ENCODE measurements at regions not wholly inside any gene's neighbourhood (a gene's known extent, or its start where the extent isn't known, plus 50 kb on each side); places are given as distances from the start of the nearest gene placed in this dataset.
"Not testable (repeated sequence)": the region's sequence is repeated elsewhere in the genome, so short reads cannot be mapped to it uniquely, and the experiment has no call there.

DNA sequence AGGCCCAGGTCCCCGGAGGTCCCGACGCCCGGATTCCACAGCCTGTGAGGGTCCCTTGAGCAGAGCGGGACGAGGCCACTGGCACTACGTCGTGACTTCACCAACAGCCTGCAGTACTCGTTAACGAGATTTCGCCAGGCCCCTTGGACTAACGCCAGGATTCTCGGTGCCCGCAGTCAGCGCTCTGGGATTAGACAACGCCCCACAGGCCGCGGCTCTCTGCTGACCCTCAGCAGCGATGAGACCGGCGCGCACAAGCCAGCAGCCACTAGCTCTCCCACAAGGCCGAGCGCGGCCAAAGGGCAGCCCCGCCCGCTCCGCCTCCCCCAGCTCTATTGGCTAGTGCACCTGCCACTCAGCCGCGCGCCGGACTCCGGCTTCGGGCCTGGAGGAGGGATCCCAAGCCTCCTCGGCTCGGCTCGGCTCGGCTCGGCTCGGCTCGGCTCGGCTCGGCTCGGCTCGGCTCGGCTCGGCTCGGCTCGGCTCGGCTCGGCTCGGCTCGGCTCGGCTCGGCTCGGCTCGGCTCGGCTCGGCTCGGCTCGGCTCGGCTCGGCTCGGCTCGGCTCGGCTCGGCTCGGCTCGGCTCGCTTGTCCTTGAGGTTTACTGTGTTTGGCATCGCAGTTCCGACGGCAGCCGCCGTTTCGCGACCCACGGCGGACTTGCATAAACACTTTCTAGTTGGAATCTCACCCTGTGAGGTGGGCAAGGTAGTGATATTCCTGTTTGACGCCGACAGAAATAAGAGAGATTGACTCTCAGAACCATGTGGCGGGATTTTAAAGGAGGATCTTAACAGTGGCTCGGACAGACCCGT lies 231.7 kb upstream of the SERP2 start:
- H3K27ac ChIP-seq (ENCODE audit: low read depth in 2 of 2, low read length in 2 of 2), result peak overlapping the region; percentile 97
- peaks cover 21 to 27% of the 10 kb centered on the region in 2 donors for H3K4me1 ChIP-seq (ENCODE audit: control insufficient read depth in 2 of 2, insufficient read depth in 2 of 2, low read length in 2 of 2)
- no peaks in the 10 kb centered on the region for H3K27me3 ChIP-seq (ENCODE audit: control insufficient read depth in 2 of 2, insufficient read depth in 2 of 2, low read length in 2 of 2)
- H3K4me3 ChIP-seq (ENCODE audit: low read length in 2 of 2), result peak overlapping the region; percentile 77 to 86
- H3K9ac ChIP-seq (ENCODE audit: low read depth in 1 of 2, low read length in 2 of 2), result peak overlapping the region; percentile 89 to 98
- H3K9me3 ChIP-seq (ENCODE audit: control insufficient read depth in 2 of 2, low read length in 2 of 2), result no peaks in the 10 kb centered on the region
- H3K36me3 ChIP-seq (ENCODE audit: control insufficient read depth in 2 of 2, insufficient read depth in 2 of 2, low read length in 2 of 2), result peaks cover 0 to 3% of the 10 kb centered on the region in 2 donors

DNA sequence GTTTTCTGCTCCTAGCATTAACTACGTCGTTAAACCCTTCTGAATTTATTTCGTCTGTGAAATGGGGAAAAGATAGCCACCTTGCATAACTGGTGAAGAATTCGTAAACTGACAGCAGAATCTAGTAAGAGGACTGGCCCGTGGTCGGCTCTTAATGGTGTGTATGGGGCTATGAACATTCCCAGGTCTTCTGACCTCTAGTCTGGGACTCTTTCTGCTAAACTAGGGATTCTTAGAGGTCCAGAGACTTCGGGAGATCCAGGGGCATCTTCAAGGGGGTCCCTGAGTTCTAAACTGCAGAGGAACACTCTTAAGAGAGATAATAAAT lies 231.1 kb upstream of the SERP2 start:
- H3K4me3 ChIP-seq (ENCODE audit: low read length in 2 of 2), result peak overlapping the region; percentile 69 to 86
- H3K27ac ChIP-seq (ENCODE audit: low read depth in 2 of 2, low read length in 2 of 2), result peak overlapping the region; percentile 82 to 89
- H3K27me3 ChIP-seq (ENCODE audit: control insufficient read depth in 2 of 2, insufficient read depth in 2 of 2, low read length in 2 of 2), result no peaks in the 10 kb centered on the region
- H3K4me1 ChIP-seq (ENCODE audit: control insufficient read depth in 2 of 2, insufficient read depth in 2 of 2, low read length in 2 of 2), result peaks cover 21 to 27% of the 10 kb centered on the region in 2 donors
- peak overlapping the region; percentile 89 to 98 for H3K9ac ChIP-seq (ENCODE audit: low read depth in 1 of 2, low read length in 2 of 2)
- H3K36me3 ChIP-seq (ENCODE audit: control insufficient read depth in 2 of 2, insufficient read depth in 2 of 2, low read length in 2 of 2), result peaks cover 0 to 3% of the 10 kb centered on the region in 2 donors
- no peaks in the 10 kb centered on the region for H3K9me3 ChIP-seq (ENCODE audit: control insufficient read depth in 2 of 2, low read length in 2 of 2)

DNA sequence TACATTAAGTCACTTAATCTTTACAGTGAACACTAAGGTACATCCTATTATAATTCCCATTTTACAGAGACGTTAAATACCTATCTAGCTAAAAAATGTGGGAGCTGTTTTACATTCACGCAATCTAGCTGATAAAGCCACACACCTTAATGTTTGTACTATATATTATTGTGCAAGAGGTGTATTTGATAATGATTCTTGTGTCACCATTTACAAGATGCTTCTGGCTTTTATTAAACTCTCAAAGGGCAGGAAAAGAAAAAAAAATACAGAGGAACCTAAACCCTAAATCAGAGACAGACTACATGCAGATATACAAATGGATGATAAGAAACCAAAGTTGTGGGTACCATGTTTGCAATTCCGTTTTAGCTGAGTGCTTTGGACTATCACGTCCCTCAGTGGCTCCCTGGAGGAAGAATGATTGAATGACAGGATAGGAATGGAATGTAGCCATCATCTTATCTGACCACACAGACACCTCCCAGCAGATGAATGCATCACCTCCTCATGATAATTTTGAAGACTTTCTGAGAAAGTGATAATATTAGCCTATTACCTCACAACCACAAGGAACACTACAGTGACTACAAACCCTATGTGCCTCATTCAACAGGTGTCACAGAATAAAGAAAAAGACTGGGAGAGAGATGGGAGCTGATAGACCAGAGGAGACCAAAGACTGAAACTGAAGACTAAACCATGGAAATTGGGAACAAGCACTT lies 230.5 kb upstream of the SERP2 start:
- H3K4me1 ChIP-seq (ENCODE audit: control insufficient read depth in 2 of 2, insufficient read depth in 2 of 2, low read length in 2 of 2), result peaks cover 21 to 27% of the 10 kb centered on the region in 2 donors
- H3K4me3 ChIP-seq (ENCODE audit: low read length in 2 of 2), result peak overlapping the region; percentile 69 to 86
- H3K36me3 ChIP-seq (ENCODE audit: control insufficient read depth in 2 of 2, insufficient read depth in 2 of 2, low read length in 2 of 2), result peaks cover 0 to 3% of the 10 kb centered on the region in 2 donors
- H3K9me3 ChIP-seq (ENCODE audit: control insufficient read depth in 2 of 2, low read length in 2 of 2), result no peaks in the 10 kb centered on the region
- H3K27me3 ChIP-seq (ENCODE audit: control insufficient read depth in 2 of 2, insufficient read depth in 2 of 2, low read length in 2 of 2), result no peaks in the 10 kb centered on the region
- H3K9ac ChIP-seq (ENCODE audit: low read depth in 1 of 2, low read length in 2 of 2), result peak overlapping the region; percentile 89 to 98
- peak overlapping the region; percentile 82 to 89 for H3K27ac ChIP-seq (ENCODE audit: low read depth in 2 of 2, low read length in 2 of 2)

DNA sequence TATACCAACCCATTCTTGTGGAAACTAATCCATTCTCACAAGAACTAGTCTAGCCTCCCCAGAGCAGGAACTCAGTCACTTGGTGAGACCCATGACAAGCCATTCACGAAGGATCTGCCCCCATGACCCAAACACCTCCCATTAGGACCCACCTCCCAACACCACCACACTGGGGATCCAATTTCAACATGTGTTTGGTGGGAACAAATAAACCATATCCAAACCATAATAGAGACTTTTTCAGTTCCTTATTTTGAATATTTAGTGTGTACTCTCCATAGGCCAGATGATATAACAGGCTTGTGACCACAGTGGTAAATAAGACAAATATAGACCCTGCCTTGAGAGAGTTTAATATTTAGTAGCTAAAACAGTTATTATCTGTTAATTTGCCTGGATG lies 227.5 kb upstream of the SERP2 start:
- Histone ChIP-seq H3K27ac (ENCODE audit: low read depth in 2 of 2, low read length in 2 of 2) (no peak overlapping the region), H3K4me3 (ENCODE audit: low read length in 2 of 2) (no peak overlapping the region)

DNA sequence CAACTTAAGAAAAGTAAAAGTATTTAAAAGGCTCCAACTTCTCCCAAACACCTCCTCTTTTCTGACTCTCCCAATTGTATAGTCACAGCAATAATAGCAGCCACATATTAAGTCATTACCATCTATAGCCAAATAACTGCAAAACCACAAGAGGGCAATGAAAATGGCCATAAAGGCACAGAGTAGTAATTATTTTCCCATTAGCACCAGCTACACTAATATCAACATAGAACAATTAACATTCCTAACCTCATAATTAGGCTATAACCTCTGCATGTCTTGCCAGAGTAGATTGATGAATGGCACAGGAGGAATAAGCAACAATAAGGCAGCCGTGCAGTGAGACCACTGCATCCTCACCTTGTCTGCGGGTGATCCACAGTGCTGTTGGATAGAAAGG lies 226.4 kb upstream of the SERP2 start:
- H3K4me1 ChIP-seq (ENCODE audit: control insufficient read depth in 2 of 2, insufficient read depth in 2 of 2, low read length in 2 of 2), result peaks cover 0 to 21% of the 10 kb centered on the region in 2 donors
- no peaks in the 10 kb centered on the region for H3K27me3 ChIP-seq (ENCODE audit: control insufficient read depth in 2 of 2, insufficient read depth in 2 of 2, low read length in 2 of 2)
- H3K4me3 ChIP-seq (ENCODE audit: low read length in 2 of 2), result no peak overlapping the region
- H3K36me3 ChIP-seq (ENCODE audit: control insufficient read depth in 2 of 2, insufficient read depth in 2 of 2, low read length in 2 of 2), result peaks cover 0 to 3% of the 10 kb centered on the region in 2 donors
- no peak overlapping the region for H3K27ac ChIP-seq (ENCODE audit: low read depth in 2 of 2, low read length in 2 of 2)
- H3K9me3 ChIP-seq (ENCODE audit: control insufficient read depth in 2 of 2, low read length in 2 of 2), result no peaks in the 10 kb centered on the region
- H3K9ac ChIP-seq (ENCODE audit: low read depth in 1 of 2, low read length in 2 of 2), result no peak overlapping the region

More for the DNA sequence above, 227.5 kb upstream of the SERP2 start:
- no peak overlapping the region for H3K9ac ChIP-seq (ENCODE audit: low read depth in 1 of 2, low read length in 2 of 2)
- peaks cover 0 to 3% of the 10 kb centered on the region in 2 donors for H3K36me3 ChIP-seq (ENCODE audit: control insufficient read depth in 2 of 2, insufficient read depth in 2 of 2, low read length in 2 of 2)
- no peaks in the 10 kb centered on the region for H3K27me3 ChIP-seq (ENCODE audit: control insufficient read depth in 2 of 2, insufficient read depth in 2 of 2, low read length in 2 of 2)
- no peaks in the 10 kb centered on the region for H3K9me3 ChIP-seq (ENCODE audit: control insufficient read depth in 2 of 2, low read length in 2 of 2)
- H3K4me1 ChIP-seq (ENCODE audit: control insufficient read depth in 2 of 2, insufficient read depth in 2 of 2, low read length in 2 of 2), result peaks cover 6 to 22% of the 10 kb centered on the region in 2 donors

DNA sequence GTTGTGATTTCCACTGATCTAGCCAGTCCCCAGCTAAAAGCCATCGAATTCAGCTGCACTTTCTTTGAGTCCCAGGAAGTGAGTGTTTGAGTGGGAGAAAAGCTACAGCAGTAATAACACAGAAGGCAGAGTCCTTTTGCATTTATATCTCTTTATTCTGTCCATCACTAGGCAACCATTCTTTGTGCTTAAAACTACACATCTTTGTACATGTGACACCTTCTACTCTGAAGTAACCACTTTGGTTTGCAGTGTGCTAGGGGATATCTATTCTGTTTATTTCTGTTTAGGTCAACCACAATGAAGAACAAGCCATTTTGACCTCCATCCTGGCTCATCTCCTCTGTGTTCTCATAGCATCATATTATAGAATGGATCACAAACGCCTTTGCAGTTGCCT lies 226.0 kb upstream of the SERP2 start:
- Histone ChIP-seq H3K27me3 (ENCODE audit: control insufficient read depth in 2 of 2, insufficient read depth in 2 of 2, low read length in 2 of 2) (no peaks in the 10 kb centered on the region), H3K4me3 (ENCODE audit: low read length in 2 of 2) (no peak overlapping the region), H3K9ac (ENCODE audit: low read depth in 1 of 2, low read length in 2 of 2) (no peak overlapping the region), H3K36me3 (ENCODE audit: control insufficient read depth in 2 of 2, insufficient read depth in 2 of 2, low read length in 2 of 2) (peaks cover 0 to 3% of the 10 kb centered on the region in 2 donors), H3K4me1 (ENCODE audit: control insufficient read depth in 2 of 2, insufficient read depth in 2 of 2, low read length in 2 of 2) (peaks cover 0 to 19% of the 10 kb centered on the region in 2 donors), H3K9me3 (ENCODE audit: control insufficient read depth in 2 of 2, low read length in 2 of 2) (no peaks in the 10 kb centered on the region), H3K27ac (ENCODE audit: low read depth in 2 of 2, low read length in 2 of 2) (no peak overlapping the region)

DNA sequence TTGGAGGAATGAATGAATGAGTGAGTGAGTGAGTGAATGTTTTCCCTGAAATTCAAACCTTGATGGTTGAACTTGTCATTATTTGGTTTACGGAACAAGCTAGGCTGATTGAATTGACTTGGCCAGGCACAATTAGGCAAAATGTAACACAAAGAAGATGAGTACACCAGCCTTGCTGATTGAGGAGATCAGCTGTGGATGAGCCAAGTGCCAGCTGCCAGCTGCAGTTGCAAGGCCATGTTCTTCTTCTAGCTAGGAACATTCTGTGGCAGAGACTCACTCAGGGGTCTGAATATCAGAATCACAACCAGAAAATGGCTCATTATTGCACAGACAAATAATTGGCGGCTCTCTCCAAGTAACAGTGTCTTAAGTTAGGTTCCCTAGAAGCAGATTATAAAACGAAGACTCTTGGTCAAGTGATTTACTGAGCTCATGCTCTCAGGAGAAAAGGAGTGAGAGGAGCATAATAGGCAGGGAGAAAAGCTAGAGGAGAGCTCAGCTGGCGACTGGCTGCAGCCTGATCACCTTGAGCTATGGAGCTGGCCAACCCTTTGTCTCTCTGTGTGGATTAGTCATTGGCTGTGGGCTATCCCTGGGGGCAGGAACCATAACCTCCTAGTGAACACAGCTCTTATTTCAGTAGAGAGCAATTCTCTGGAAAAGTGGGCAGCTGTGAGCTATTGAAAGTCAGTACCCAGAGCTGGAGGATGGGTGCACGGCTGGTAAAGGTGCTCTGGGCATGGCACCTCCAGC lies 225.3 kb upstream of the SERP2 start:
- Histone ChIP-seq H3K27ac (ENCODE audit: low read depth in 2 of 2, low read length in 2 of 2) (no peak overlapping the region), H3K4me3 (ENCODE audit: low read length in 2 of 2) (no peak overlapping the region), H3K9ac (ENCODE audit: low read depth in 1 of 2, low read length in 2 of 2) (no peak overlapping the region), H3K36me3 (ENCODE audit: control insufficient read depth in 2 of 2, insufficient read depth in 2 of 2, low read length in 2 of 2) (peaks cover 0 to 3% of the 10 kb centered on the region in 2 donors), H3K27me3 (ENCODE audit: control insufficient read depth in 2 of 2, insufficient read depth in 2 of 2, low read length in 2 of 2) (no peaks in the 10 kb centered on the region), H3K4me1 (ENCODE audit: control insufficient read depth in 2 of 2, insufficient read depth in 2 of 2, low read length in 2 of 2) (peaks cover 0 to 17% of the 10 kb centered on the region in 2 donors), H3K9me3 (ENCODE audit: control insufficient read depth in 2 of 2, low read length in 2 of 2) (no peaks in the 10 kb centered on the region)

DNA sequence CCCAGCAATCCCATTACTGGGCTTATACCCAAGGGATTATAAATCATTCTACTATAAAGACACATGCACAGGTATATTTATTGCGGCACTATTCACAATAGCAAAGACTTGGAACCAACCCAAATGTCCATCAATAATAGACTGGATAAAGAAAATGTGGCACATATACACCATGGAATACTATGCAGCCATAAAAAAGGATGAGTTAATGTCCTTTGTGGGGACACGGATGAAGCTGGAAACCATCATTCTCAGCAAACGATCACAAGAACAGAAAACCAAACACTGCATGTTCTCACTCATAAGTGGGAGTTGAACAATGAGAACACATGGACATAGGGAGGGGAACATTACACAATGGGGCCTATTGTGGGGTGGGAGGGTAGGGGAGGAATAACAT lies 224.4 kb upstream of the SERP2 start:
- H3K36me3 ChIP-seq (ENCODE audit: control insufficient read depth in 2 of 2, insufficient read depth in 2 of 2, low read length in 2 of 2); H3K4me3 ChIP-seq (ENCODE audit: low read length in 2 of 2); H3K9me3 ChIP-seq (ENCODE audit: control insufficient read depth in 2 of 2, low read length in 2 of 2); H3K9ac ChIP-seq (ENCODE audit: low read depth in 1 of 2, low read length in 2 of 2); H3K27ac ChIP-seq (ENCODE audit: low read depth in 2 of 2, low read length in 2 of 2); H3K27me3 ChIP-seq (ENCODE audit: control insufficient read depth in 2 of 2, insufficient read depth in 2 of 2, low read length in 2 of 2): not testable (repeated sequence)
- peaks cover 0 to 11% of the 10 kb centered on the region in 2 donors for H3K4me1 ChIP-seq (ENCODE audit: control insufficient read depth in 2 of 2, insufficient read depth in 2 of 2, low read length in 2 of 2)

DNA sequence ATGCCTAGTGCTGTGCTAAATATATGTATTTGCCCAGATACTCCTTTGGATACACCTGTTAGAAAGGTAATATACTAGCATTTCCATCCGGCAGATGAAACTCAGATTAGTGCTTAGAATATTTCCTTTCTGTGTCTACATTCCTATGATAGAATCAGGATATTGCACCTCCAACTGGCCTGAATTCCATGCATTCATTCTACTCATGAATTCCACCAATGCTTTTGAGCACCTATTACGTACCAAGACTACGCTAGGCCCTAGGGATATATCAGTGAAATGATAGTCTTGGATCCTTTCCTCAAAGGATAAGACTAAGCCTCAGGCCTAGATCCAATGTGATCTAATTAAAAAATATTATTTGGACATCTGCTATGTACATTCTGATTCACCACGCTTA lies 223.8 kb upstream of the SERP2 start:
- Histone ChIP-seq H3K36me3 (ENCODE audit: control insufficient read depth in 2 of 2, insufficient read depth in 2 of 2, low read length in 2 of 2) (peaks cover 0 to 3% of the 10 kb centered on the region in 2 donors), H3K4me3 (ENCODE audit: low read length in 2 of 2) (no peak overlapping the region), H3K27ac (ENCODE audit: low read depth in 2 of 2, low read length in 2 of 2) (no peak overlapping the region), H3K4me1 (ENCODE audit: control insufficient read depth in 2 of 2, insufficient read depth in 2 of 2, low read length in 2 of 2) (peaks cover 0 to 11% of the 10 kb centered on the region in 2 donors), H3K27me3 (ENCODE audit: control insufficient read depth in 2 of 2, insufficient read depth in 2 of 2, low read length in 2 of 2) (no peaks in the 10 kb centered on the region), H3K9ac (ENCODE audit: low read depth in 1 of 2, low read length in 2 of 2) (no peak overlapping the region), H3K9me3 (ENCODE audit: control insufficient read depth in 2 of 2, low read length in 2 of 2) (no peaks in the 10 kb centered on the region)

DNA sequence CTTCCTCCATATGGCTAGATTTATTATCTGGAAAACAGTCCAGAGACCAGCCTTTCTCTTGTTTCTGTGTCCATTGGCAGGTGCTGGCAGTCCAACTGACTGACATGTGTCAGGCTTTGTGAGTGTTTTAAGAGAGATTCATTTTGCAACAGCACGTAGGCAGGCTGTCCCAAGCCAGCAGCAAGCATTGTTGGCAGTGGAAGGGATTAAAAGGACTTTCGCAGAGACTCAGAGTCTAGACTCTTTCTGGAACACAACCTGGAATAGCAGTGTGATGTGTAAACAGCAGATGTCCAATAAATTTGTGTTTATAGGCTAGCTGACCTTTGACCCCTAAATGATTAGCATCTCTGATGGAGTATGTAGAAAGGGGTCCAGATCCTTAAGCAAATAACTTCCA lies 222.2 kb upstream of the SERP2 start:
- peaks cover 9 to 22% of the 10 kb centered on the region in 2 donors for H3K4me1 ChIP-seq (ENCODE audit: control insufficient read depth in 2 of 2, insufficient read depth in 2 of 2, low read length in 2 of 2)
- H3K9me3 ChIP-seq (ENCODE audit: control insufficient read depth in 2 of 2, low read length in 2 of 2), result no peaks in the 10 kb centered on the region
- H3K27me3 ChIP-seq (ENCODE audit: control insufficient read depth in 2 of 2, insufficient read depth in 2 of 2, low read length in 2 of 2), result no peaks in the 10 kb centered on the region
- no peak overlapping the region for H3K9ac ChIP-seq (ENCODE audit: low read depth in 1 of 2, low read length in 2 of 2)
- peaks cover 0 to 3% of the 10 kb centered on the region in 2 donors for H3K36me3 ChIP-seq (ENCODE audit: control insufficient read depth in 2 of 2, insufficient read depth in 2 of 2, low read length in 2 of 2)
- H3K4me3 ChIP-seq (ENCODE audit: low read length in 2 of 2), result no peak overlapping the region
- H3K27ac ChIP-seq (ENCODE audit: low read depth in 2 of 2, low read length in 2 of 2), result no peak overlapping the region
